ENCODE measurements at regions not wholly inside any gene's neighbourhood (a gene's known extent, or its start where the extent isn't known, plus 50 kb on each side); places are given as distances from the start of the nearest gene placed in this dataset.
A peak's percentile ranks its signal among the peaks of the same experiment; 100 is the strongest.

- no peak for DNase-seq (ENCODE audit: low read depth)
Observed at GRCh38 chr5:173781432-173781815, 106.7 kb upstream of the CPEB4 start.

- peak; percentile 86 for DNase-seq (ENCODE audit: low read depth)
Observed at GRCh38 chr5:173781816-173782670, 106.1 kb upstream of the CPEB4 start.

- no peak for DNase-seq (ENCODE audit: low read depth)
Observed at GRCh38 chr5:173782671-173783101, 105.5 kb upstream of the CPEB4 start.

- DNase-seq (ENCODE audit: low read depth): no peak
Observed at GRCh38 chr5:173783371-173783770, 104.8 kb upstream of the CPEB4 start.

GRCh38 chr5:173785400-173785799, 102.7 kb upstream of the CPEB4 start:
- no peak for DNase-seq (ENCODE audit: low read depth)

GRCh38 chr5:173785866-173786265, 102.3 kb upstream of the CPEB4 start:
- no peak for DNase-seq (ENCODE audit: low read depth)

- DNase-seq (ENCODE audit: low read depth): no peak
Observed at GRCh38 chr5:173786286-173787187, 101.6 kb upstream of the CPEB4 start.

GRCh38 chr5:173789031-173789920, 98.9 kb upstream of the CPEB4 start:
- DNase-seq (ENCODE audit: low read depth): peak; percentile 94

GRCh38 chr5:173790177-173790719, 97.9 kb upstream of the CPEB4 start:
- DNase-seq (ENCODE audit: low read depth): no peak

- DNase-seq (ENCODE audit: low read depth): no peak
Observed at GRCh38 chr5:173790836-173791546, 97.2 kb upstream of the CPEB4 start.

GRCh38 chr5:173791878-173792277, 96.3 kb upstream of the CPEB4 start:
- DNase-seq (ENCODE audit: low read depth): no peak

- DNase-seq (ENCODE audit: low read depth): no peak
Observed at GRCh38 chr5:173792781-173793547, 95.2 kb upstream of the CPEB4 start.

- no peak for DNase-seq (ENCODE audit: low read depth)
Observed at GRCh38 chr5:173793648-173794548, 94.3 kb upstream of the CPEB4 start.

GRCh38 chr5:173794901-173795416, 93.2 kb upstream of the CPEB4 start:
- DNase-seq (ENCODE audit: low read depth): no peak

- no peak for DNase-seq (ENCODE audit: low read depth)
Observed at GRCh38 chr5:173795601-173796000, 92.5 kb upstream of the CPEB4 start.

GRCh38 chr5:173796721-173797495, 91.2 kb upstream of the CPEB4 start:
- no peak for DNase-seq (ENCODE audit: low read depth)

- no peak for DNase-seq (ENCODE audit: low read depth)
Observed at GRCh38 chr5:173798127-173798810, 89.9 kb upstream of the CPEB4 start.
